Activated T-cell treated with anti-CD3 and anti-CD28 coated beads, Interleukin-2, amount 50 U/mL, for 72 hours (primary cell): ENCODE measurements at regions not wholly inside any gene's neighbourhood (a gene's known extent, or its start where the extent isn't known, plus 50 kb on each side); places are given as distances from the start of the nearest gene placed in this dataset.

ENCODE experiments used
- ATAC-seq, 2 donors: fragments of 150-1000 bp; cut with Tn5 transposase; replicated peaks in 1 of 2; 2 replicates each; pipeline ENCODE4 v1.10.0; 2021; ENCODE audit warnings: moderate library complexity in 2 of 2, mild to moderate bottlenecking in 1 of 2
- DNase-seq, 2 donors: peaks; one replicate each; pipeline ENCODE4 v3.0.0; 2021 to 2022; ENCODE audit warnings: mixed read lengths in 1 of 2
- H3K27ac Mint-ChIP-seq: one replicate; pipeline ENCODE4 v1.8.0; 2022; ENCODE audit warnings: mild to moderate bottlenecking, moderate library complexity, mixed read lengths
- H3K27me3 Mint-ChIP-seq: one replicate; pipeline ENCODE4 v1.8.0; 2022; ENCODE audit warnings: low read depth, mixed read lengths
- H3K36me3 Mint-ChIP-seq, 2 donors: one replicate each; pipeline ENCODE4 v1.8.0; 2022; ENCODE audit warnings: mixed read lengths in 2 of 2, mild to moderate bottlenecking in 1 of 2; ENCODE audit not compliant: insufficient read depth in 2 of 2
- H3K4me1 Mint-ChIP-seq: one replicate; pipeline ENCODE4 v1.8.0; 2022; ENCODE audit warnings: low read depth, mixed read lengths
- H3K4me3 Mint-ChIP-seq, 2 donors: one replicate each; pipeline ENCODE4 v1.8.0; 2022; ENCODE audit warnings: mild to moderate bottlenecking in 2 of 2, mixed read lengths in 2 of 2, moderate library complexity in 2 of 2
- H3K9me3 Mint-ChIP-seq, 2 donors: one replicate each; pipeline ENCODE4 v1.8.0; 2022; ENCODE audit warnings: mixed read lengths in 2 of 2

- Mint-ChIP-seq H3K27me3 (no peaks in the 10 kb centered on the region), H3K27ac (no peak overlapping the region), H3K4me1 (peaks cover 18% of the 10 kb centered on the region), H3K36me3 (no peaks in the 10 kb centered on the region), H3K9me3 (no peaks in the 10 kb centered on the region), H3K4me3 (no peak overlapping the region)
- DNase-seq (no peak), ATAC-seq (no peak)
These were observed 578.7 kb upstream of the ID2 start for GRCh38 chr2:8103085-8103708.

GRCh38 chr2:8107150-8107549 lies 574.7 kb upstream of the ID2 start:
- Mint-ChIP-seq H3K36me3 (peaks cover 2 to 7% of the 10 kb centered on the region in 2 donors), H3K4me1 (peaks cover 5% of the 10 kb centered on the region), H3K9me3 (no peaks in the 10 kb centered on the region), H3K27me3 (peaks cover 10% of the 10 kb centered on the region), H3K4me3 (no peak overlapping the region), H3K27ac (no peak overlapping the region)
- DNase-seq (no peak), ATAC-seq (no peak)

GRCh38 chr2:8107621-8108378 lies 574.1 kb upstream of the ID2 start:
- Mint-ChIP-seq H3K9me3 (no peaks in the 10 kb centered on the region), H3K36me3 (peaks cover 2 to 7% of the 10 kb centered on the region in 2 donors), H3K4me3 (no peak overlapping the region), H3K4me1 (peaks cover 5% of the 10 kb centered on the region), H3K27ac (no peak overlapping the region), H3K27me3 (peaks cover 10% of the 10 kb centered on the region)
- DNase-seq (no peak), ATAC-seq (no peak)

GRCh38 chr2:8110716-8111115 lies 571.1 kb upstream of the ID2 start:
- Mint-ChIP-seq H3K4me1 (peaks cover 5% of the 10 kb centered on the region), H3K36me3 (peaks cover 2 to 7% of the 10 kb centered on the region in 2 donors), H3K4me3 (no peak overlapping the region), H3K27ac (no peak overlapping the region), H3K27me3 (peaks cover 10% of the 10 kb centered on the region), H3K9me3 (no peaks in the 10 kb centered on the region)
- ATAC-seq (no peak), DNase-seq (no peak)

- Mint-ChIP-seq H3K4me3 (no peak overlapping the region), H3K27ac (no peak overlapping the region), H3K4me1 (peaks cover 5% of the 10 kb centered on the region), H3K27me3 (peaks cover 10% of the 10 kb centered on the region), H3K36me3 (peaks cover 2 to 7% of the 10 kb centered on the region in 2 donors), H3K9me3 (no peaks in the 10 kb centered on the region)
- DNase-seq: no peak
- ATAC-seq: no peak
These were observed 570.7 kb upstream of the ID2 start for GRCh38 chr2:8111193-8111592.

- Mint-ChIP-seq H3K27me3 (peaks cover 10% of the 10 kb centered on the region), H3K27ac (no peak overlapping the region), H3K9me3 (no peaks in the 10 kb centered on the region), H3K4me1 (peaks cover 15% of the 10 kb centered on the region), H3K36me3 (peaks cover 2 to 7% of the 10 kb centered on the region in 2 donors), H3K4me3 (no peak overlapping the region)
- no peak for DNase-seq
- ATAC-seq: no peak
These were observed 566.4 kb upstream of the ID2 start for GRCh38 chr2:8115456-8115855.

GRCh38 chr2:8115966-8116365 lies 565.9 kb upstream of the ID2 start:
- H3K4me1 Mint-ChIP-seq: peaks cover 19% of the 10 kb centered on the region
- DNase-seq (no peak), ATAC-seq (no peak)
- no peak overlapping the region for H3K27ac Mint-ChIP-seq
- peaks cover 2 to 5% of the 10 kb centered on the region in 2 donors for H3K36me3 Mint-ChIP-seq
- no peaks in the 10 kb centered on the region for H3K9me3 Mint-ChIP-seq
- H3K27me3 Mint-ChIP-seq: peaks cover 9% of the 10 kb centered on the region
- no peak overlapping the region for H3K4me3 Mint-ChIP-seq

GRCh38 chr2:8116661-8117060 lies 565.2 kb upstream of the ID2 start:
- H3K27ac Mint-ChIP-seq: no peak overlapping the region
- H3K27me3 Mint-ChIP-seq: peaks cover 2% of the 10 kb centered on the region
- no peak overlapping the region for H3K4me3 Mint-ChIP-seq
- no peaks in the 10 kb centered on the region for H3K36me3 Mint-ChIP-seq
- ATAC-seq (no peak), DNase-seq (no peak)
- peaks cover 19% of the 10 kb centered on the region for H3K4me1 Mint-ChIP-seq
- H3K9me3 Mint-ChIP-seq: no peaks in the 10 kb centered on the region

GRCh38 chr2:8118940-8119781 lies 562.7 kb upstream of the ID2 start:
- peaks cover 7% of the 10 kb centered on the region for H3K27me3 Mint-ChIP-seq
- H3K9me3 Mint-ChIP-seq: no peaks in the 10 kb centered on the region
- H3K4me1 Mint-ChIP-seq: peaks cover 19% of the 10 kb centered on the region
- peak overlapping the region; percentile 59 for H3K27ac Mint-ChIP-seq
- ATAC-seq: no peak
- no peak for DNase-seq
- peak overlapping the region in 1 of 2 donors; percentile 65 for H3K4me3 Mint-ChIP-seq
- no peaks in the 10 kb centered on the region for H3K36me3 Mint-ChIP-seq

- ATAC-seq (peak; percentile 73 to 85), DNase-seq (no peak)
- Mint-ChIP-seq H3K9me3 (no peaks in the 10 kb centered on the region), H3K4me1 (peaks cover 19% of the 10 kb centered on the region), H3K27ac (peak overlapping the region; percentile 59), H3K4me3 (peak overlapping the region; percentile 65 to 70), H3K36me3 (no peaks in the 10 kb centered on the region), H3K27me3 (peaks cover 7% of the 10 kb centered on the region)
These were observed 561.9 kb upstream of the ID2 start for GRCh38 chr2:8119782-8120505.

- no peak for DNase-seq
- peaks cover 19% of the 10 kb centered on the region for H3K4me1 Mint-ChIP-seq
- no peak overlapping the region for H3K27ac Mint-ChIP-seq
- H3K4me3 Mint-ChIP-seq: peak overlapping the region; percentile 65 to 70
- H3K36me3 Mint-ChIP-seq: no peaks in the 10 kb centered on the region
- ATAC-seq: no peak
- no peaks in the 10 kb centered on the region for H3K9me3 Mint-ChIP-seq
- peaks cover 7% of the 10 kb centered on the region for H3K27me3 Mint-ChIP-seq
These were observed 561.4 kb upstream of the ID2 start for GRCh38 chr2:8120506-8120860.

GRCh38 chr2:8121022-8121825 lies 560.6 kb upstream of the ID2 start:
- DNase-seq (no peak), ATAC-seq (no peak)
- H3K9me3 Mint-ChIP-seq: no peaks in the 10 kb centered on the region
- H3K4me1 Mint-ChIP-seq: peaks cover 19% of the 10 kb centered on the region
- H3K36me3 Mint-ChIP-seq: no peaks in the 10 kb centered on the region
- H3K27me3 Mint-ChIP-seq: peaks cover 10% of the 10 kb centered on the region
- no peak overlapping the region for H3K4me3 Mint-ChIP-seq
- H3K27ac Mint-ChIP-seq: no peak overlapping the region
